ENCODE measurements at regions not wholly inside any gene's neighbourhood (a gene's known extent, or its start where the extent isn't known, plus 50 kb on each side); places are given as distances from the start of the nearest gene placed in this dataset.
"Not testable (repeated sequence)": the region's sequence is repeated elsewhere in the genome, so short reads cannot be mapped to it uniquely, and the experiment has no call there.

DNA sequence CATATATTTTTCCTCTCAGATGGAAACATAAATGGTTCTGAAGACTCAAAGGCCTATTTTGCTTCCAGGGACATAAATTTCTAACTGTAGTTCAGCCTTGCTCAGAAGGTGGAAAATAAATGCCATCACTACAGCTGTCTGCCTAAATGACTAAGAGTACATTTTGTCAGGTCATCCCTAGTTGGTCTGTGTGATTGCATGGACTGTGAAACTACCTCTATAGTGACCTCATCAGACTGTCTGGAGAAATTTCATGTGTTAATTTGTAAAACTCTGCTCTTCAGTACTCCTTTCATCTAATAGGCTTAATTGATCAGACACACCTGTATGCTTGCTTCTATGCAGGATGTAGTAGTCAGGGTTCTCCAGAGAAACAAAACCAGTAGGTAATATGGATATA lies 886.9 kb downstream of the AMY1C start:
- intact Hi-C loops (cut with DNase I): no loop called here

DNA sequence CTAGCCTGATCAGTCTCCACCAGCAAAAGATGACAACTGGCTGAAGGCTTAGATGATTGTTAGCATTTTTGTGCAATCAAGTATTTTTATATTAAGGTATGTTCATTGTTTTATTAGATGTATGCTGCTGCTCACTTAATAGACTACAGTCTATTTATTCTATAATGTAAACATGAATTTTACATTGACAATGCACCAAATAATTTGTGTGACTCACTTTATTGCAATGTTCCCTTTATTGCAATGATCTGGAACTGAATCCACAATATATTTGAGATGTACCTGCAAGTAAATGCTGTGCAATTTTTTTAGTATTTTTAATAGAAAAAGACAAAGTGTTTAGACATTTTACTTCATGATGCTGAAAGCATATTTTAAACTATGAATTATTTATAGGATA lies 896.5 kb downstream of the AMY1C start:
- H3K9me3 ChIP-seq: no peaks in the 10 kb centered on the region
- H3K4me3 ChIP-seq: no peak overlapping the region
- no peaks in the 10 kb centered on the region for H3K36me3 ChIP-seq
- no peak overlapping the region for H3K27ac ChIP-seq
- intact Hi-C loops (cut with DNase I): no loop called here
- TF ChIP-seq POLR2AphosphoS5 (IDR thresholded peaks at IDR 0.05; ENCODE audit: insufficient read depth in 1 of 2, low read depth in 1 of 2): no peak
- no peak for TF ChIP-seq POLR2A (IDR thresholded peaks at IDR 0.05)
- TF ChIP-seq, protein P1, sequence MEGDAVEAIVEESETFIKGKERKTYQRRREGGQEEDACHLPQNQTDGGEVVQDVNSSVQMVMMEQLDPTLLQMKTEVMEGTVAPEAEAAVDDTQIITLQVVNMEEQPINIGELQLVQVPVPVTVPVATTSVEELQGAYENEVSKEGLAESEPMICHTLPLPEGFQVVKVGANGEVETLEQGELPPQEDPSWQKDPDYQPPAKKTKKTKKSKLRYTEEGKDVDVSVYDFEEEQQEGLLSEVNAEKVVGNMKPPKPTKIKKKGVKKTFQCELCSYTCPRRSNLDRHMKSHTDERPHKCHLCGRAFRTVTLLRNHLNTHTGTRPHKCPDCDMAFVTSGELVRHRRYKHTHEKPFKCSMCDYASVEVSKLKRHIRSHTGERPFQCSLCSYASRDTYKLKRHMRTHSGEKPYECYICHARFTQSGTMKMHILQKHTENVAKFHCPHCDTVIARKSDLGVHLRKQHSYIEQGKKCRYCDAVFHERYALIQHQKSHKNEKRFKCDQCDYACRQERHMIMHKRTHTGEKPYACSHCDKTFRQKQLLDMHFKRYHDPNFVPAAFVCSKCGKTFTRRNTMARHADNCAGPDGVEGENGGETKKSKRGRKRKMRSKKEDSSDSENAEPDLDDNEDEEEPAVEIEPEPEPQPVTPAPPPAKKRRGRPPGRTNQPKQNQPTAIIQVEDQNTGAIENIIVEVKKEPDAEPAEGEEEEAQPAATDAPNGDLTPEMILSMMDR (IDR thresholded peaks at IDR 0.05): no peak
- H3K27me3 ChIP-seq: no peaks in the 10 kb centered on the region
- no peak for DNase-seq (ENCODE audit: extremely low spot score in 2 of 2)
- no peaks in the 10 kb centered on the region for H3K4me1 ChIP-seq

More for the DNA sequence above, 886.9 kb downstream of the AMY1C start:
- Histone ChIP-seq H3K9me3 (no peaks in the 10 kb centered on the region), H3K4me3 (no peak overlapping the region), H3K27me3 (no peaks in the 10 kb centered on the region), H3K4me1 (no peaks in the 10 kb centered on the region), H3K27ac (no peak overlapping the region), H3K36me3 (no peaks in the 10 kb centered on the region)
- no peak for DNase-seq (ENCODE audit: extremely low spot score in 2 of 2)
- TF ChIP-seq POLR2AphosphoS5 (IDR thresholded peaks at IDR 0.05; ENCODE audit: insufficient read depth in 1 of 2, low read depth in 1 of 2) (no peak), POLR2A (IDR thresholded peaks at IDR 0.05) (no peak)
- TF ChIP-seq, protein P1 (IDR thresholded peaks at IDR 0.05): no peak

GRCh38 chr1:104648269-104648691 lies 898.6 kb downstream of the AMY1C start:
- intact Hi-C loops (cut with DNase I): no loop called here
- no peaks in the 10 kb centered on the region for H3K36me3 ChIP-seq
- DNase-seq (ENCODE audit: extremely low spot score in 2 of 2): no peak
- no peak for TF ChIP-seq POLR2AphosphoS5 (IDR thresholded peaks at IDR 0.05; ENCODE audit: insufficient read depth in 1 of 2, low read depth in 1 of 2)
- no peak for TF ChIP-seq POLR2A (IDR thresholded peaks at IDR 0.05)
- TF ChIP-seq, protein P1 (IDR thresholded peaks at IDR 0.05): no peak
- no peaks in the 10 kb centered on the region for H3K4me1 ChIP-seq
- no peaks in the 10 kb centered on the region for H3K9me3 ChIP-seq
- H3K27ac ChIP-seq: no peak overlapping the region
- H3K27me3 ChIP-seq: no peaks in the 10 kb centered on the region
- H3K4me3 ChIP-seq: no peak overlapping the region

GRCh38 chr1:104664374-104664773 lies 914.7 kb downstream of the AMY1C start:
- not testable (repeated sequence) for H3K9me3 ChIP-seq, H3K27ac ChIP-seq

GRCh38 chr1:104665300-104665699 lies 915.6 kb downstream of the AMY1C start:
- no peak for TF ChIP-seq POLR2AphosphoS5 (IDR thresholded peaks at IDR 0.05; ENCODE audit: insufficient read depth in 1 of 2, low read depth in 1 of 2)
- no peak for TF ChIP-seq POLR2A (IDR thresholded peaks at IDR 0.05)
- TF ChIP-seq, protein P1 (IDR thresholded peaks at IDR 0.05): no peak
- intact Hi-C loops (cut with DNase I): no loop called here
- Histone ChIP-seq H3K4me3 (no peak overlapping the region), H3K36me3 (no peaks in the 10 kb centered on the region), H3K9me3 (no peaks in the 10 kb centered on the region), H3K4me1 (no peaks in the 10 kb centered on the region), H3K27me3 (no peaks in the 10 kb centered on the region), H3K27ac (no peak overlapping the region)
- DNase-seq (ENCODE audit: extremely low spot score in 2 of 2): no peak

More at GRCh38 chr1:104664374-104664773, 914.7 kb downstream of the AMY1C start:
- DNase-seq (ENCODE audit: extremely low spot score in 2 of 2); H3K4me3 ChIP-seq; H3K27me3 ChIP-seq; H3K36me3 ChIP-seq; intact Hi-C loops (cut with DNase I); H3K4me1 ChIP-seq: not testable (repeated sequence)
